ENCODE measurements at regions not wholly inside any gene's neighbourhood (a gene's known extent, or its start where the extent isn't known, plus 50 kb on each side); places are given as distances from the start of the nearest gene placed in this dataset.

- DNase-seq: no peak
These were observed 729.1 kb downstream of the TNS3 start for GRCh38 chr7:46852795-46853194.

DNA sequence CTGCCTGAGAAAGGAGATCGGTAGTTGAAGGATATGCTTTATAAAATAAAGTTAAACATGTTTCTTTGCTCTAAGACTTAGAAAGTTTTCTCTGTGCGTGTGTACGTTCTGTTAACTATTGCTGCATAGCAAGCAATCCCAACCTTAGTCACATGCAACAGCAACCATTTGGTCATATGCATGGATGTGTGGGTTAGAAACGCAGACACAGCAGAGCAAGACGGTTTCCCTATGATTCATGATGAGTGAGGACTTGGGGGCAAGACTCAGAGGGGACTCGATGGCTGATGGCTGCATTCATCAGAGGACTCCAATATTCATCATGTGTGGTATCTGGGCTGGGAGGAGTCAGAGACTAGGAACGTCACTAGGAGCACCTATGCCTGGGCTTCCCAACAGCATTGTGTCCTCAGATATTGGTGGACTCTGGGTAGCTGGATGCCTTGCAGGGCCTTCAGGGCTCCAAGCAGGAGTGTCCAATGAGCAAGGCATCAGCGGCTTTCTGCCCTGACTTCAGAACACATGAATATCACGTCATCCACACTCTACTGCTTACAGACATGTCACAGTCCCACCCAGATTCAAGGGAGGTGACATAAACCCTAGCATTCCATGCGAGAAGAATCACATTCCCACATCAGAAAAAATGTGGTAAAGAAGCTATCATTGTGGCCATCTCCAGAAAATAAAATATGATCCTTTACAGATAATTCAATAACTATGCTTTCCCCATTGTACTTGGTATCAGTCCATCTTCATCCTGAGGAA is 731.2 kb downstream of the TNS3 start:
- DNase-seq: no peak

- no peak for DNase-seq
These were observed 733.0 kb downstream of the TNS3 start for GRCh38 chr7:46848944-46849343.

GRCh38 chr7:46848311-46848710 is 733.6 kb downstream of the TNS3 start:
- no peak for DNase-seq

DNA sequence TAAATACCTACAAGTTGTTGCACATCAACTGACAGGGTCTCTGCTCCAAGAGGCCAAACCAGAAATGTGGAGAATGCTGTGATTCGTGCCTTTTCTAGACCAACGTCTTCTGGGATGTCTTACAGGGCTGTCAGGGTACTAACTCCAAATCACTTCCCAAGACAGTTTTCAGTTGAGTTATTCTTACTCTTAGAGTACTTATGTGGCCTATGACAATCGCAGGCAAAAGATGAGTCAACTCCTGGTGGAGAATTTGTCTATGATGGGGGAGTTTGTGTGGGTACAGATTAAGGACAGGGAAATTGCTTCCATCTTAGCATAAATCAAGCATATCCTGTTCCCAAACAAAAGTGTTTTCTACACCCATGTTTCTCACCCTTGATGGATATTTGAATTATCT is 734.8 kb downstream of the TNS3 start:
- no peak for DNase-seq

- DNase-seq: no peak
These were observed 737.4 kb downstream of the TNS3 start for GRCh38 chr7:46844486-46844885.

GRCh38 chr7:46841248-46841647 is 740.7 kb downstream of the TNS3 start:
- DNase-seq: no peak

DNA sequence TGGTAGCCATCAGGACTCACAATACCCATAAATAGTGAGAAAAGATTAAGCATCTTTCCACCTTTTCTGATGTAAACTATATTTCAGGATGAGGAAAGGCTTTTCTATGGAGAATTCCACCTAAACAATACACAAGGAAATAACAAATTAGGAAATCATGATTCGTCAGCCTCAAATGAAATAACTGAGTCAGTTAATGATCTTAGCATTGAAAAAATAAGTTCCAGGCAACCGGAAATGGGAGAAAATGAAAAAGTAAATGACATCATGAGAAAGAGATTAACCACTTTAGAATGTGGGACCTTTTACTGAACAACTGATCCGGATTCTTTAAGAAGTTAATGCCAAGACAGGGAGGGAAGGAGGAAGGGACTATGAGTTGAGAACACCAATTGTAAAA is 742.3 kb downstream of the TNS3 start:
- DNase-seq: no peak

- DNase-seq: no peak
These were observed 743.4 kb downstream of the TNS3 start for GRCh38 chr7:46838463-46838862.

GRCh38 chr7:46835556-46835955 is 746.4 kb downstream of the TNS3 start:
- DNase-seq: no peak

DNA sequence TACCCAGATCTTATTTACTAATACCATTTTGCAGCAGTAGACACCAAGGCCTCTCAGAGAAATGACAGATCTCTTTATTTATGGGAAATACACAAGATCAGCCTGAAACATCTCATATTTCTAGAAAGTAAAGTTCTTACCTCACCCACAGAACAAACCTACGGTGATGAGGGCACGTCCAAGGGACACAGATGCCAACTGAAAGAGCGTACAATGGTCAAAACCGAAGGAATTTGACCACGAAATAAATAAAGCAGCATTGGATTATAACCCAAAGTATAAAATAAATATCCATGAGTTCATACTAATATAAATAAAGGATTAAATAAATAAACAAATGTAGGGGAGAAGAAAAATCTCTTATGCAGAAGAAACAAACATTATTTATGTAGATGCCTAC is 747.0 kb downstream of the TNS3 start:
- DNase-seq: no peak

GRCh38 chr7:46833197-46833596 is 748.7 kb downstream of the TNS3 start:
- no peak for DNase-seq

- DNase-seq: no peak
These were observed 749.8 kb downstream of the TNS3 start for GRCh38 chr7:46832136-46832535.

GRCh38 chr7:46819819-46820218 is 762.1 kb downstream of the TNS3 start:
- no peak for DNase-seq

DNA sequence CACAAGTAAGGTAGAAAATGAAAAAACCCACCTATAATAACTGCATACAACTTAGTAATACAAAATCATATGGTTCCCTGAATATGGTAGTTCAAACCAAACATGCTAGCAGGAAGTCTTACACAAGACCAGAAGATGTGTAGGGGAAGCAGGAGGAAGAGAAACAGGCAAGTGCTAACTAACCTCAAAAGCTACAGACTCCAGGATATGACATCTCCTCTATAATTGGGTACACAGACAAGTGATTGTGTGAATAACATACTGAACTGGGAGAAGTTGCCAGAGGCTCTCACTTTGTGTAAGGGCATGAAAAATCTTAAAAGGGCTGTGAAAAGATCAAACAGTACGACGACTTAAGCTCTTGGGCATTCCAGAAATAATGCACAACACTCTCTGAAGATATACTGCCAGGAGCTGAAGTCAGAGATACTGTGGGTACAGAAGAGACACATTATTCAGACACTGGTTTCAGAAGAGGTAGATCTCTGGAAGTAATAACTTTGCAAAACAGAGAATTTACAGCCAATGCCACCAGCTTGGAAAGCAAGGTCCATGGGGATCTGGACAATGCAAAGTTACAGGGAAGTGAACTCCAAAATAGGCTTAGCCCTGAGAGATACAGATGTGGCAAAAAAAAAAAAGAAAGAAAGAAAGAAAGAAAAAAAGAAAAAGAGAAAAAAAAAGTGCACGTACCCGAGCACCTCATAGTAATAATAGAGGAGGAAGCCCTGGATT is 767.2 kb downstream of the TNS3 start:
- no peak for DNase-seq

GRCh38 chr7:46812101-46812675 is 769.7 kb downstream of the TNS3 start:
- DNase-seq: no peak

- DNase-seq: no peak
These were observed 770.4 kb downstream of the TNS3 start for GRCh38 chr7:46811529-46811928.

GRCh38 chr7:46810986-46811385 is 770.9 kb downstream of the TNS3 start:
- DNase-seq: no peak

DNA sequence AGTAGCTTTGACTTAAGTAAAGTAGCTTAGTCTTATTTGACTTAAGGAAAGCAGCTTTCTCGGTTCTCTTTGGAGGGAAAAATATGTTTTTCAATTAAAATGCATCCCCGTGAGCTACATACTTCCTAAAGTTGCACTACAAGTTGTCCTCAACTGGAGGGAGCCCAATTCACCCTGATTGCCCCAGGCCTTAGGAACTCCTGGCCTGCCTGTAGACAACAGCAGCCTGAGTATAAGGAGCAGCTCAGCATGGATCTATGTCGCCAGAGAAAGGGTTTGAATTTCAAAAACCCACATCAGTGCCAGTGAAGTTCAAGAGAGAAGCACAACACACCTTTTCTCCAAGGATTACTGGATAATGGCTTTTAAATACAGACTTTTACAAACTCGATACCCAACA is 772.0 kb downstream of the TNS3 start:
- no peak for DNase-seq

GRCh38 chr7:46806856-46807255 is 775.1 kb downstream of the TNS3 start:
- no peak for DNase-seq

DNA sequence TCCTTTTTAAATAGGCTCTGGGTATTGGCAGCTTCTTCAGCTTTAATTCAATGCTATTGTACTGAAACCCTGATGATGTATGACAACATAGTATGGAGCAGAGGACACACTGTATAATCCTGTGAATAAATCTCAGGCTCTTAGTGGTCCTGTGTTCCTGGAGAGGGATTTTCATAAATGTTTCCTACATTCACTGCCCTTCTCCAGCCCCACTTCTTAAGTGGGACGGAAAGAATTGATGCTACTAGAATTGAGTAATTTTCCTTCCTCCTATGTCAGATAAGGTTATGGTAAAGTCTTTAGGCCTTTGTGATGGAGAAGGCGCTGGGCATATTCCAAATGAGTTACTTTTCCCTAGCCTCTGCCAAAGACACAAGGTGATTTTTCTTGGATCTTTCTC is 779.4 kb downstream of the TNS3 start:
- no peak for DNase-seq

DNA sequence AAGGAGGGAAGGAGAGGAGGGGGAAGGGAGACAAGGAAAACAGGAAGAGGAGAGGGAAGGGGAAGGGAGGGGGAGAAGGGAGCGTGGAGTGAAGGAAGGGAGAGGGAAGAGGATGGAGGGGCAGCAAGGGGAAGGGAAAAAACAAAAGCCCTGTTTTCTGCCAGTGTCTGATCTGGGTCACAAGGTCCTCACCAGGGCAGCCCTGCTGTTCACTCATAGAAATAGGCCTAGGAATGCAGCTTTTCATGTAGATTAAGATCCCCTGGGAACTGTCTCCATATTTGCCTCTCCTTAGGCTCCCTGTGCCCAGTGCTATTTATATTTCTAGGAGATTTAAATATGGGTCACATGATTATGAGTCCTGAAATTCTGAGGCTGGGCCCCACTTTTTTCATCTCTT is 790.7 kb downstream of the TNS3 start:
- DNase-seq: no peak

DNA sequence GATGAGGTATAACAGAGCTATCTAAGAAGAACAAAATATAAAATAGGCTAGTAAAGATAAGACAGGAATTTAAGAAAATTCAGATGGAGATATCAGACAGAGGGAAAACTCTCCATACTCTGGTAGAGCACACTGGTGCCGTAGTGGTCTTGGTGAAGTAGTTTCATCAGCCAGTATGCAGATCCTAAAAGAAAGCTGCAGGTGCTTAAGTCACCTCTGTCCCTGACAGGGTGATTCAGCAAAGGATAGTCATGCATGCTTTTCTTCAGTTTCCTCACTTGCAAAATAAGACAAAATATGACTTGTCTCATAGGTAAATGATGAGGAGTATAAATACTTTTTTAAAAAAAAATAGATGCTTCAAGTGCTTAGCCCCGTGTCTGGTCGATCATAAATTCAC is 794.9 kb downstream of the TNS3 start:
- no peak for DNase-seq

DNA sequence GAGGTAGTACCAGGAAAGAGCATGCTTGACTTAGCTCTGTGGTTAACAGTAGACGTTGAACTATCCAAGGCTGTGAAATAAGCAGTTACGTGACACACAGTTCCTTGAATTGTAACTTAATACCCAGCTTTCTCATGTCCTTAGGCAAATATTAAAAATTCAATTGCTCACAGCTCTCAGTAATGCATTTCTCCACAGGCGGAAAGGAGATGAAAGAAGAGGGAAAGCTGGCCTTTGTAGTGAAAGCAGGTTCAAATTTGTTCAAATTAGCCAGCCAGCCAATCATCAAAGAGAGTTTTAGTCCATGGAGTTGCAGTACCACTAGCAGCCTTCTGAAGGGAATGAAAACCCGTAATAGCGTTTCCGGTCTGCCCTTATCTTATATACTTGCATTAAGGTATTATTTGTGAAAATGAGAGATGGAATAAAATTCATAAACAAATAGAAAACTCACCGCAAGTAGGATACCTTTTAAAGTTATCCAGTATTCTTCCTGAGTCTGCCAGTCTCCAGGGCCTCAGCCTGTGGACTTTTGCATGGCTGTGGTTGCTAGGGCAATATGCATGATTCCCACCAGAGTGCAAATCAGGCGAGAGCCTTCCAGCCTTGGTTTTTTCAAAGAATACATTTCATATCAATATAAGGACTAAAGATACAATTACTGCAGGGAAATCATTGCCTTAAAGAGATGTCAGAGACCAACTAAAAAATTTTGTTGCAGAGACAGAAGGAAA is 795.5 kb downstream of the TNS3 start:
- DNase-seq: no peak

Data from GF-D8 (cell line).